ENCODE measurements at regions not wholly inside any gene's neighbourhood (a gene's known extent, or its start where the extent isn't known, plus 50 kb on each side); places are given as distances from the start of the nearest gene placed in this dataset.

- no peaks in the 10 kb centered on the region for H3K36me3 ChIP-seq
- intact Hi-C loops (cut with DNase I; ENCODE audit: low total_unique reads), result no loop called here
- H3K27ac ChIP-seq, result no peak overlapping the region
- 83 to 99% (median 88%) methylated on average over 2 of the region's 2 CpGs for WGBS, 5 donors
- TF ChIP-seq POLR2AphosphoS5 (IDR thresholded peaks at IDR 0.05), result no peak
- no peak for TF ChIP-seq POLR2A (IDR thresholded peaks at IDR 0.05)
- TF ChIP-seq, protein P1, sequence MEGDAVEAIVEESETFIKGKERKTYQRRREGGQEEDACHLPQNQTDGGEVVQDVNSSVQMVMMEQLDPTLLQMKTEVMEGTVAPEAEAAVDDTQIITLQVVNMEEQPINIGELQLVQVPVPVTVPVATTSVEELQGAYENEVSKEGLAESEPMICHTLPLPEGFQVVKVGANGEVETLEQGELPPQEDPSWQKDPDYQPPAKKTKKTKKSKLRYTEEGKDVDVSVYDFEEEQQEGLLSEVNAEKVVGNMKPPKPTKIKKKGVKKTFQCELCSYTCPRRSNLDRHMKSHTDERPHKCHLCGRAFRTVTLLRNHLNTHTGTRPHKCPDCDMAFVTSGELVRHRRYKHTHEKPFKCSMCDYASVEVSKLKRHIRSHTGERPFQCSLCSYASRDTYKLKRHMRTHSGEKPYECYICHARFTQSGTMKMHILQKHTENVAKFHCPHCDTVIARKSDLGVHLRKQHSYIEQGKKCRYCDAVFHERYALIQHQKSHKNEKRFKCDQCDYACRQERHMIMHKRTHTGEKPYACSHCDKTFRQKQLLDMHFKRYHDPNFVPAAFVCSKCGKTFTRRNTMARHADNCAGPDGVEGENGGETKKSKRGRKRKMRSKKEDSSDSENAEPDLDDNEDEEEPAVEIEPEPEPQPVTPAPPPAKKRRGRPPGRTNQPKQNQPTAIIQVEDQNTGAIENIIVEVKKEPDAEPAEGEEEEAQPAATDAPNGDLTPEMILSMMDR (IDR thresholded peaks at IDR 0.05 in 8 of 11, conservative IDR thresholded peaks at IDR 0.05 in 3 of 11), result no peak
- no peaks in the 10 kb centered on the region for H3K4me1 ChIP-seq
- no peaks in the 10 kb centered on the region for H3K9me3 ChIP-seq
- no peak for DNase-seq
- H3K4me3 ChIP-seq, result no peak overlapping the region
- H3K27me3 ChIP-seq (replicated peaks in 1 of 7), result peaks cover 0 to 18% (median 0%) of the 10 kb centered on the region in 7 donors
Measured at GRCh38 chr3:189025866-189026265, 145.9 kb upstream of the TPRG1 start.

- no peak overlapping the region for H3K27ac ChIP-seq
- no peaks in the 10 kb centered on the region for H3K4me1 ChIP-seq
- WGBS, 5 donors, result 92 to 99% (median 97%) methylated on average over 4 of the region's 4 CpGs
- H3K4me3 ChIP-seq, result no peak overlapping the region
- peaks cover 0 to 16% (median 0%) of the 10 kb centered on the region in 7 donors for H3K27me3 ChIP-seq (replicated peaks in 1 of 7)
- H3K9me3 ChIP-seq, result no peaks in the 10 kb centered on the region
- no peak for TF ChIP-seq POLR2A (IDR thresholded peaks at IDR 0.05)
- TF ChIP-seq, protein P1 (IDR thresholded peaks at IDR 0.05 in 8 of 11, conservative IDR thresholded peaks at IDR 0.05 in 3 of 11), result no peak
- no peak for TF ChIP-seq POLR2AphosphoS5 (IDR thresholded peaks at IDR 0.05)
- intact Hi-C loops (cut with DNase I; ENCODE audit: low total_unique reads), result no loop called here
- no peak for DNase-seq
- no peaks in the 10 kb centered on the region for H3K36me3 ChIP-seq
Measured at GRCh38 chr3:189027626-189028155, 144.1 kb upstream of the TPRG1 start.

DNA sequence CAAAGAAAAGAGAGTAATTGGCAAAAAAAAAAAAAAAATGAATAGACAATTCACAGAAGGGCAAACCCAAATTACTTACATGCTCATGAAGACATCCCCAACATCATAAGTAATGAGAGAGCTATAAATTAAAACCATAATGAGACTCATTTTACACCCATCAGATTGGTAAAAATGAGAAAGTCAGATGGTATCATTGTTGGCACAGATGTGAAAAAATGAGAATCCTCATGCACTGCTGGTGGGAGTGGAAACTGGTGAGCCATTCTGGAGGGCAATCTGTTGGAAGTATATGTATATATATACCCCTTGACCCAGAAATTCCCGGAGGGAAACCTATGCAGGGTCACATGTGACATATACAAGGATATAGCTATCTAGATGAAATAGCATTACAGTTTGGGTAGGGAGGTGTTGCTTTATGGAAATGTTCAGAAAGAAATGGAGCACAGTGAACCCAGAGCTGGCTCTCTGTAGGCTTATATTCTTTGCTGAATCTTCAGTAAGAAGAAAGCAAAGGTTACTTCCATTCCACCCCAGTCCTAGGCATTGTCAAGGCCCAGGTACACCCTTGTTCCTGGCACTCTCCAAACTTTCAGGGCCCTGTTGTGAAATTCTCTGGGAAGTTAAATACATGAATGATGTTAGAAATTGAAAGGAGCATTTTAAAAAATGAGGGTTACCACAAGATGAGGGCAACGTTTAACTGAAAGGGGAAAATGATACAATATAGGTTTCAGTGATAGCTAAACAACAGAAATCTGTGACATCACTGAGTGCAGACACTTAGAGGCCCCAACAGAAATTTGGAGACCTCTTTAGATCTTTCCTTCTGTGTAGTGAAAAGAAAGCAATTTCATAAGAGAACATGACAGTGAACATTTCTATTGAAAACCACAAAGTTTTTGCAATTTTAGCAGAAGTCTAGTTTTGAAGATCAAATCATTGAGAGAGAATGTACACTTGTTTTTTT is 132.7 kb upstream of the TPRG1 start:
- DNase-seq, result no peak
- peaks cover 0 to 6% (median 0%) of the 10 kb centered on the region in 8 donors for H3K9me3 ChIP-seq
- TF ChIP-seq POLR2AphosphoS5 (IDR thresholded peaks at IDR 0.05) (no peak), POLR2A (IDR thresholded peaks at IDR 0.05) (no peak)
- TF ChIP-seq, protein P1 (IDR thresholded peaks at IDR 0.05 in 8 of 11, conservative IDR thresholded peaks at IDR 0.05 in 3 of 11), result no peak
- H3K36me3 ChIP-seq, result no peaks in the 10 kb centered on the region
- H3K4me3 ChIP-seq, result no peak overlapping the region
- intact Hi-C loops (cut with DNase I; ENCODE audit: low total_unique reads), result no loop called here
- peaks cover 0 to 12% (median 0%) of the 10 kb centered on the region in 6 donors for H3K4me1 ChIP-seq
- H3K27ac ChIP-seq, result no peak overlapping the region
- H3K27me3 ChIP-seq (replicated peaks in 1 of 7), result no peaks in the 10 kb centered on the region
- 49 to 68% (median 64%) methylated on average over 2 of the region's 2 CpGs for WGBS, 5 donors
